ENCODE measurements at regions not wholly inside any gene's neighbourhood (a gene's known extent, or its start where the extent isn't known, plus 50 kb on each side); places are given as distances from the start of the nearest gene placed in this dataset.
"Not testable (repeated sequence)": the region's sequence is repeated elsewhere in the genome, so short reads cannot be mapped to it uniquely, and the experiment has no call there.

- no peak for DNase-seq
Measured at GRCh38 chr6:106849120-106849519, 125.4 kb downstream of the CD24 start.

GRCh38 chr6:106847116-106847515, 127.4 kb downstream of the CD24 start:
- no peak for DNase-seq

GRCh38 chr6:106844930-106845329, 129.6 kb downstream of the CD24 start:
- no peak for DNase-seq

- no peak for DNase-seq
Measured at GRCh38 chr6:106832766-106833510, 141.6 kb downstream of the CD24 start.

GRCh38 chr6:106830930-106831329, 143.6 kb downstream of the CD24 start:
- DNase-seq = no peak

GRCh38 chr6:106829451-106829850, 145.1 kb downstream of the CD24 start:
- DNase-seq = no peak

- DNase-seq = no peak
Measured at GRCh38 chr6:106827081-106827480, 147.4 kb downstream of the CD24 start.

GRCh38 chr6:106825156-106825555, 149.4 kb downstream of the CD24 start:
- no peak for DNase-seq

- no peak for DNase-seq
Measured at GRCh38 chr6:106823732-106824351, 150.7 kb downstream of the CD24 start.

- DNase-seq = no peak
Measured at GRCh38 chr6:106823058-106823457, 151.5 kb downstream of the CD24 start.

GRCh38 chr6:106820412-106820852, 154.1 kb downstream of the CD24 start:
- no peak for DNase-seq

- DNase-seq = no peak
Measured at GRCh38 chr6:106811088-106811686, 163.3 kb downstream of the CD24 start.

GRCh38 chr6:106808758-106809157, 165.8 kb downstream of the CD24 start:
- DNase-seq = no peak

GRCh38 chr6:106807947-106808611, 166.4 kb downstream of the CD24 start:
- DNase-seq = no peak

GRCh38 chr6:106806253-106806652, 168.3 kb downstream of the CD24 start:
- not testable (repeated sequence) for DNase-seq

- no peak for DNase-seq
Measured at GRCh38 chr6:106805771-106806170, 168.8 kb downstream of the CD24 start.

- no peak for DNase-seq
Measured at GRCh38 chr6:106804346-106805335, 169.9 kb downstream of the CD24 start.

- DNase-seq = no peak
Measured at GRCh38 chr6:106803188-106803587, 171.3 kb downstream of the CD24 start.

GRCh38 chr6:106802139-106802538, 172.4 kb downstream of the CD24 start:
- DNase-seq = no peak

- no peak for DNase-seq
Measured at GRCh38 chr6:106801256-106801655, 171.9 kb downstream of the QRSL1 start.

- DNase-seq = no peak
Measured at GRCh38 chr6:106800379-106800778, 171.0 kb downstream of the QRSL1 start.

Data from muscle of arm (tissue), 1 donor.